ENCODE measurements at regions not wholly inside any gene's neighbourhood (a gene's known extent, or its start where the extent isn't known, plus 50 kb on each side); places are given as distances from the start of the nearest gene placed in this dataset.
A peak's percentile ranks its signal among the peaks of the same experiment; 100 is the strongest.

- in situ Hi-C loops (cut with HindIII; ENCODE audit: low sequenced_read_pairs), result no loop called here
- peak; percentile 83 for DNase-seq (ENCODE audit: low read depth, low spot score)
- H3K4me3 ChIP-seq (ENCODE audit: low read depth, low read length), result no peak overlapping the region
- TF ChIP-seq CTCF (IDR thresholded peaks at IDR 0.05; ENCODE audit: low read depth, low read length), result no peak
Observed at GRCh38 chr7:17625043-17625442, 315.3 kb downstream of the SNX13 start.

DNA sequence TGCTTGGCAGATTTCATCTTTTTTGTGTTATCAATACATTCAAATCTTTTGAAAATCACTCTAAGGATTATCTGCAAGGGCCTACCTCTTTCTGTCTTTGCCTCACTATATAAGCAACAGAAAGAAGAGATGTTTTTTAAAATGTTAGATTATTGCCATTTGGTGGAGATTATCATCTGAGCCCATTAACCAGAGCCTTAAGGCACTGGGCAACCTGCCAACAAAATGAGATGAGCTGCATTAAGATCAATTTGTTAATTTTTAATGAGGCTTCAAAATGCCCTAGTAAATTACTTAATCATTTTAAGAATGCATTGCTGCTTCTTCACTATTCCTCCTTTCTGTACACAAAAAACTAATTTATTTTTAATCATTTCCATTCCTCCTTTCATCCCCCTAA, 314.1 kb downstream of the SNX13 start:
- in situ Hi-C loops (cut with HindIII; ENCODE audit: low sequenced_read_pairs), result no loop called here
- H3K4me3 ChIP-seq (ENCODE audit: low read depth, low read length), result no peak overlapping the region
- no peak for TF ChIP-seq CTCF (IDR thresholded peaks at IDR 0.05; ENCODE audit: low read depth, low read length)
- DNase-seq (ENCODE audit: low read depth, low spot score), result no peak

- no peak overlapping the region for H3K4me3 ChIP-seq (ENCODE audit: low read depth, low read length)
- in situ Hi-C loops (cut with HindIII; ENCODE audit: low sequenced_read_pairs), result no loop called here
- no peak for TF ChIP-seq CTCF (IDR thresholded peaks at IDR 0.05; ENCODE audit: low read depth, low read length)
- DNase-seq (ENCODE audit: low read depth, low spot score), result no peak
Observed at GRCh38 chr7:17631061-17631460, 309.2 kb downstream of the SNX13 start.

- in situ Hi-C loops (cut with HindIII; ENCODE audit: low sequenced_read_pairs), result no loop called here
- no peak overlapping the region for H3K4me3 ChIP-seq (ENCODE audit: low read depth, low read length)
- no peak for TF ChIP-seq CTCF (IDR thresholded peaks at IDR 0.05; ENCODE audit: low read depth, low read length)
- no peak for DNase-seq (ENCODE audit: low read depth, low spot score)
Observed at GRCh38 chr7:17632384-17632783, 307.9 kb downstream of the SNX13 start.

DNA sequence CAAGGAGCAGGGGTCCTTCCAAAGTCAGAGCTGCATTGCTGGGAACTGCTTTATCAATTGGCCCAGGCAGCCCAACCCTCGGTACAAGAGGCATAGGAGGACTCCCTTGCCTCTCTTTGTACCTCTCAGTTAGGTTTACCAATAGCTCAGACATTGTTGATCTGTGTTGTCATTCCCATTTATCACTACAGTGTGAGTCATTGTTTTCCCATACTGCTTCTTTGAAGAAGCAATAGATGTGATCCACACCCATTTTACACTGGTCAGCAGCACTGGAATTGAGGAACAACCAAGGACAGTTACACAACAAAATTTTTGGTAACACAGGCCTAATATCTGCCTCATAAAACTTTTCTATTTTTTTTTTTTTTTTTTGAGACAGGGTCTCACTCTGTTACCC, 307.2 kb downstream of the SNX13 start:
- no peak overlapping the region for H3K4me3 ChIP-seq (ENCODE audit: low read depth, low read length)
- in situ Hi-C loops (cut with HindIII; ENCODE audit: low sequenced_read_pairs), result no loop called here
- DNase-seq (ENCODE audit: low read depth, low spot score), result peak; percentile 40
- no peak for TF ChIP-seq CTCF (IDR thresholded peaks at IDR 0.05; ENCODE audit: low read depth, low read length)

GRCh38 chr7:17638727-17639126, 301.6 kb downstream of the SNX13 start:
- no peak for TF ChIP-seq CTCF (IDR thresholded peaks at IDR 0.05; ENCODE audit: low read depth, low read length)
- in situ Hi-C loops (cut with HindIII; ENCODE audit: low sequenced_read_pairs), result no loop called here
- DNase-seq (ENCODE audit: low read depth, low spot score), result no peak

More at GRCh38 chr7:17638727-17639126, 301.6 kb downstream of the SNX13 start:
- no peak overlapping the region for H3K4me3 ChIP-seq (ENCODE audit: low read depth, low read length)

Data from astrocyte of the spinal cord (primary cell).